Right lobe of liver (tissue), 6 donors: ENCODE measurements at regions not wholly inside any gene's neighbourhood (a gene's known extent, or its start where the extent isn't known, plus 50 kb on each side); places are given as distances from the start of the nearest gene placed in this dataset.

Source experiments
- ATAC-seq, 4 donors: fragments of 200-7000 bp; cut with Tn5 transposase; one replicate each; pipeline ENCODE4 v1.9.1; 2020; ENCODE audit warnings: mild to moderate bottlenecking in 4 of 4, moderate library complexity in 4 of 4
- DNase-seq, 3 donors: peaks; one replicate each; pipeline ENCODE4 v3.0.0-alpha.2; 2020
- H3K27ac ChIP-seq, 3 donors: fragments of 200-600 bp; one replicate each; pipeline ENCODE4 v1.8.0; 2022
- H3K27me3 ChIP-seq, 2 donors: fragments of 200-600 bp; one replicate each; pipeline ENCODE4 v1.8.0; 2022
- H3K36me3 ChIP-seq, 4 donors: fragments of 200-600 bp; sonication (generic) in 1 of 4; one replicate each; pipeline versions ENCODE4 v1.5.1 to v1.8.0; 2017 to 2022; ENCODE audit warnings: control low read depth in 1 of 4
- H3K4me1 ChIP-seq, 4 donors: fragments of 200-600 bp; sonication (generic) in 1 of 4; one replicate each; pipeline versions ENCODE4 v1.5.1 to v1.8.0; 2017 to 2022; ENCODE audit warnings: control low read depth in 1 of 4
- H3K4me3 ChIP-seq, 3 donors: fragments of 200-600 bp; one replicate each; pipeline ENCODE4 v1.8.0; 2022
- H3K9me3 ChIP-seq, 4 donors: fragments of 200-600 bp; sonication (generic) in 1 of 4; one replicate each; pipeline versions ENCODE4 v1.5.1 to v1.8.0; 2017 to 2022; ENCODE audit warnings: control low read depth in 1 of 4
- POLR2A ChIP-seq: fragments of 450-650 bp; IDR thresholded peaks from one replicate; pipeline ENCODE4 v1.6.1; 2017; ENCODE audit warnings: antibody characterized with exemption, mild to moderate bottlenecking
- WGBS: methylation state at CpG from one replicate; pipeline ENCODE4 v1.1.6; 2018; ENCODE audit warnings: low coverage, low lambda C conversion rate; ENCODE audit not compliant: insufficient coverage; ENCODE audit errors: missing lambda C conversion rate; 5-methylcytosine and 5-hydroxymethylcytosine counted together
- intact Hi-C, 2 donors: fragments of 100-400 bp; cut with DNase I; formaldehyde crosslinking; loops; one replicate each; pipeline versions ENCODE4 v1.11.2 to v1.14.1; 2022
- TF ChIP-seq, protein P1 (sequence below), 4 donors: fragments of 200-600 bp in 3 of 4; fragments of 450-650 bp in 1 of 4; IDR thresholded peaks; one replicate each; pipeline versions ENCODE4 v1.5.1 to v1.8.0; 2016 to 2022; ENCODE audit warnings: antibody characterized with exemption in 4 of 4, mild to moderate bottlenecking in 2 of 4
- donor health status: DM: no; HTN: yes; CAD: no.
- donor health status: DM: no; HTN: no; CAD: no.
- donor health status: DM: no; HTN: no; CAD: no.
- donor health status: DM: no; HTN: yes; CAD: no.
- donor health status: DM: no; HTN: yes; CAD: no.

DNA sequence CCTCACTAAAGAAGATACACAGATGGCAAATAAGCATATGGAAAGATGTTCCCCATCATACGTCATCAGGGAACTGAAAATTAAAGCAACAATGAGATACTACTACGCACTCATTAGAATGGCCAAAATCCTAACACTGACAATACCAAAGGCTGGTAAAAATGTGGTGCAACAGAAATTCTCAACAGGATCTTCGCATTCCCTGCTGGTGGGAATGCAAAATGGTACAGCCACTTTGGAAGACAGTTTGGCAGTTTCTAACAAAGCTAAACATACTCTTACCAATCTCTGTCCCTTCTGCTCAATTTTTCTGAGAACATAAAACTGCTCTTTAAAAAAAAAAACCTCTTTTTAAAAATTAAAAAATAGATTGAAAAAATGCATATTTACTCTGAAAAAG is 300.2 kb downstream of the FBXW7 start:
- no peak for DNase-seq
- ATAC-seq, result no peak
- H3K4me3 ChIP-seq, result no peak overlapping the region
- H3K27ac ChIP-seq, result no peak overlapping the region
- TF ChIP-seq, protein P1, sequence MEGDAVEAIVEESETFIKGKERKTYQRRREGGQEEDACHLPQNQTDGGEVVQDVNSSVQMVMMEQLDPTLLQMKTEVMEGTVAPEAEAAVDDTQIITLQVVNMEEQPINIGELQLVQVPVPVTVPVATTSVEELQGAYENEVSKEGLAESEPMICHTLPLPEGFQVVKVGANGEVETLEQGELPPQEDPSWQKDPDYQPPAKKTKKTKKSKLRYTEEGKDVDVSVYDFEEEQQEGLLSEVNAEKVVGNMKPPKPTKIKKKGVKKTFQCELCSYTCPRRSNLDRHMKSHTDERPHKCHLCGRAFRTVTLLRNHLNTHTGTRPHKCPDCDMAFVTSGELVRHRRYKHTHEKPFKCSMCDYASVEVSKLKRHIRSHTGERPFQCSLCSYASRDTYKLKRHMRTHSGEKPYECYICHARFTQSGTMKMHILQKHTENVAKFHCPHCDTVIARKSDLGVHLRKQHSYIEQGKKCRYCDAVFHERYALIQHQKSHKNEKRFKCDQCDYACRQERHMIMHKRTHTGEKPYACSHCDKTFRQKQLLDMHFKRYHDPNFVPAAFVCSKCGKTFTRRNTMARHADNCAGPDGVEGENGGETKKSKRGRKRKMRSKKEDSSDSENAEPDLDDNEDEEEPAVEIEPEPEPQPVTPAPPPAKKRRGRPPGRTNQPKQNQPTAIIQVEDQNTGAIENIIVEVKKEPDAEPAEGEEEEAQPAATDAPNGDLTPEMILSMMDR (IDR thresholded peaks at IDR 0.05), result no peak
- no peak for TF ChIP-seq POLR2A
- intact Hi-C loops, result no loop called here
- no peaks in the 10 kb centered on the region for H3K9me3 ChIP-seq
- H3K36me3 ChIP-seq, result no peaks in the 10 kb centered on the region
- no peaks in the 10 kb centered on the region for H3K4me1 ChIP-seq
- no peaks in the 10 kb centered on the region for H3K27me3 ChIP-seq
- 70% methylated on average over 3 of the region's 3 CpGs for WGBS

DNA sequence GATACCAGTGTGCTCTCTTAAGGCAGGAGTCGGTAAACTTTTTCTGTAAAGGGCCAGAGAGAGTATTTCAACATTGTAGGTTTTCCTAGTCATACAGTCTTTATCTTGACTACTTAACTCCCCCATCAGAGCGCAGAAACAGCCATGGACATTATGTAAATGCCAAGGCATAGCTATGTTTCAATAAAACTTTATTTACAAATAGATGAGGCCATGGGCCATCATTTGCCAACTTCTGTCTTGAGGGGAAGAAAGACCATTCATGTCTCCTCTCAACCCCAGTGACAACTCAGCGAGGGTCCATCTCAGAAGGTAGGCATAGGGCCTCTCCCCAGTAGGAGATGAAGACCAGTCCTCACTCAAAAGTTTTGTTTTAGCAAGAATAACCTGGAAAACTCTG is 301.3 kb downstream of the FBXW7 start:
- intact Hi-C loops, result no loop called here
- WGBS, result 94% methylated on average over 3 of the region's 3 CpGs
- H3K9me3 ChIP-seq, result no peaks in the 10 kb centered on the region
- no peaks in the 10 kb centered on the region for H3K4me1 ChIP-seq
- H3K36me3 ChIP-seq, result no peaks in the 10 kb centered on the region
- no peaks in the 10 kb centered on the region for H3K27me3 ChIP-seq
- no peak overlapping the region for H3K4me3 ChIP-seq
- ATAC-seq (no peak), DNase-seq (no peak)
- H3K27ac ChIP-seq, result no peak overlapping the region
- TF ChIP-seq, protein P1 (IDR thresholded peaks at IDR 0.05), result no peak
- no peak for TF ChIP-seq POLR2A

DNA sequence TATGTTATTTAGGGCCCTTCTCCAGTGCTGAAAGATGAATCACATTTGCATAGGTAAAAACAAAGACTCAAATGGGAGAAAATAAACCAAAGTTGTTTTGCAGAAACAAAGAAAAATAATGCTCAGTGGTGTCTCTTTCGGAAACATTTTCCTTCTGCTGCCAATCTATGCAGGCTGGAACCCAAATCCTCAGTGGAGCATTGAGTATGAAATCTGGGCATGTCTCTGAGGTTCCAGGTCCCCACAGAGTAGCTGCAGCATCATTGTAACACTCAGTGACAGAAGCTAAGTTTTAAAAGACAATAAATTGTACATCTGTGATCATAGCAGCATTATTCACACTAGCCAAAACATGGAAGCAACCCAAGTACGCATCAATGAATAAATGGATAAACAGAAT is 303.6 kb downstream of the FBXW7 start:
- Histone ChIP-seq H3K27ac (no peak overlapping the region), H3K9me3 (no peaks in the 10 kb centered on the region), H3K4me1 (no peaks in the 10 kb centered on the region), H3K4me3 (no peak overlapping the region), H3K27me3 (no peaks in the 10 kb centered on the region), H3K36me3 (no peaks in the 10 kb centered on the region)
- no peak for TF ChIP-seq POLR2A
- TF ChIP-seq, protein P1 (IDR thresholded peaks at IDR 0.05), result no peak
- intact Hi-C loops, result no loop called here
- DNase-seq (no peak), ATAC-seq (no peak)
- 85% methylated on average over 2 of the region's 2 CpGs for WGBS

DNA sequence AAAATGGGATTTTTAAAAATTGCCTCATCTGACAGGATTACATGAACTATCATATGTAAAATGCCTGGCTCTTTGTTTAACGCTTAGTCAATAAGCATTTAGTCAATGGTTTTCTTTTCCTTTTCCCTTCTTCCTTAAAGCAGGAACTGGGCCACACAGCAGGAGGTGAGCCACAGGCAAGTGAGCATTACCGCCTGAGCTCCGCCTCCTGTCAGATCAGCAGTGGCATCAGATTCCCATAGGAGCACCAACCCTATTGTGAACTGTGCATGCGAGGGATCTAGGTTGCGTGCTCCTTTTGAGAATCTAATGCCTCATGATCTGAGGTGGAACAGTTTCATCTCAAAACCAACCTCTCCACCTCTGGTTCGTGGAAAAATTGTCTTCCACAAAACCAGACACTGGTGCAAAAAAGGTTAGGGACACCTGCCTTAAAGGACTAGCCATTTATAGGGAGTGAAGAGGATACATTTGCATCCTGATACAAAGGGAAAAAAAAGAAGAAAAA is 306.1 kb downstream of the FBXW7 start:
- no peak overlapping the region for H3K4me3 ChIP-seq
- intact Hi-C loops, result no loop called here
- H3K9me3 ChIP-seq, result no peaks in the 10 kb centered on the region
- no peak overlapping the region for H3K27ac ChIP-seq
- WGBS, result 65% methylated on average over 5 of the region's 6 CpGs
- no peaks in the 10 kb centered on the region for H3K4me1 ChIP-seq
- no peaks in the 10 kb centered on the region for H3K27me3 ChIP-seq
- no peak for TF ChIP-seq POLR2A
- no peaks in the 10 kb centered on the region for H3K36me3 ChIP-seq
- no peak for ATAC-seq
- DNase-seq, result no peak

DNA sequence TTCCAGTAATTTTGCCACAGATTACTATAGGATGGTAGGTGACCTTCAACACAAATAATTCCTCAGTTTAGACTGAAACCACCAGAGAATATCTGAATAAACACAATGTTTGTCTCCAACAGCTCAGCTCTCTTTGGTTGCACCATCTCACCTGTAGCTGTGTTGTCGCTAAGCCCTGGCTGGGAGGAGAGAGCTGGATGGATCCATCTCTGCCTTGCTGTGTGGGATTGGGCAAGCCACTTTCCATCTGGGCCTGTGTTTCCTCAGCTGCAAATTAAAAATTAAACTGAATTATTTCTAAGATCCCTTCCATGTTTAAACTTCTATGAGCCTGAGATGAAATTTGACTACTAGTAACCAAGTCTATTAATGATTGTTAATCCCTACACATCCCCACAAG is 310.2 kb downstream of the FBXW7 start:
- Histone ChIP-seq H3K4me3 (no peak overlapping the region), H3K27me3 (no peaks in the 10 kb centered on the region), H3K36me3 (no peaks in the 10 kb centered on the region), H3K4me1 (no peaks in the 10 kb centered on the region), H3K9me3 (no peaks in the 10 kb centered on the region), H3K27ac (no peak overlapping the region)
- intact Hi-C loops, result no loop called here
- DNase-seq (no peak), ATAC-seq (no peak)
- TF ChIP-seq, protein P1 (IDR thresholded peaks at IDR 0.05), result no peak
- no peak for TF ChIP-seq POLR2A
- 100% methylated on average over 1 of the region's 1 CpG for WGBS
